AML-193 (cell line): ENCODE measurements at regions not wholly inside any gene's neighbourhood (a gene's known extent, or its start where the extent isn't known, plus 50 kb on each side); places are given as distances from the start of the nearest gene placed in this dataset.
"Not testable (repeated sequence)": the region's sequence is repeated elsewhere in the genome, so short reads cannot be mapped to it uniquely, and the experiment has no call there.

Experiments
- DNase-seq, 2 experiments: peaks; one replicate each; lab custom pipeline; 2025; lab: John Stamatoyannopoulos, UW

DNA sequence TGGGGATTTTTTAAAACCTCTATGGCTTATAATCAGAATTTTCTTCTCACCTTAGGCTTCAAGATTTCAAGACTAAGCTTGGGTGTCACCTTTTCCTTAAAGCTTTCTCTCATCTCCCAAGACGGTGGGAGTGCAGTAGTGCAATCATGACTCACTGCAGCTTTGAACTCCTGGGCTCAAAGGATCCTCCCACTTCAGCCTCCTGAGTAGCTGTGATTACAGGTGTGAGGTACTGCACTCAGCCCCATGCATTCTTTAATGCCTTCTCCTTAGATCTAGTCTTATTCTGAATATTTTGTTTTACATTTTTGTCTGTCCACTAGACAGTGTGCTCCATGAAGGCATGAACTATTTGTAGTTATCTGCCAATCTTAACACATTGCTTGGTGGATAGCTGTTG lies 55.7 kb upstream of the FAT3 start:
- DNase-seq, result no peak

DNA sequence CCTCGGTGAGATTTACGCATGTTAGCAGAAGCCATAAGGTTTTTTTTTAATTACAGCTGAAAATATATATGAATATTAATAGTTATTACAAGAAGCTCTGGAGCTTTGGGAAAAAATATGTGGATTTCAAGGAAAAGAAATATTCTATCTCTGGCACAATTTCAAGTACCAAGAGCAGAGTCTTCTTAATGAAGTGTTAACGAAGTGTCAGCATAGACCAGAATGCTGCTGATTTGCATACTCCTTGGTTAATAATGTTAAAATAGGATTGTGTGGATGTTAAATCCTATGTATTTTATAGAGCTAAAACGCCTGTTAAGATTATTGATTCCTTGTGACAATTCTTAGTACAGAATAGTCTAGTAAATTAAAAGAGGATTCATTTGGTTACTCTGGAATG lies 57.0 kb upstream of the FAT3 start:
- no peak for DNase-seq

- no peak for DNase-seq
These were observed 58.3 kb upstream of the FAT3 start for GRCh38 chr11:92166335-92166734.

GRCh38 chr11:92163879-92164278 lies 60.7 kb upstream of the FAT3 start:
- DNase-seq, result no peak

GRCh38 chr11:92162776-92163175 lies 61.8 kb upstream of the FAT3 start:
- no peak for DNase-seq

DNA sequence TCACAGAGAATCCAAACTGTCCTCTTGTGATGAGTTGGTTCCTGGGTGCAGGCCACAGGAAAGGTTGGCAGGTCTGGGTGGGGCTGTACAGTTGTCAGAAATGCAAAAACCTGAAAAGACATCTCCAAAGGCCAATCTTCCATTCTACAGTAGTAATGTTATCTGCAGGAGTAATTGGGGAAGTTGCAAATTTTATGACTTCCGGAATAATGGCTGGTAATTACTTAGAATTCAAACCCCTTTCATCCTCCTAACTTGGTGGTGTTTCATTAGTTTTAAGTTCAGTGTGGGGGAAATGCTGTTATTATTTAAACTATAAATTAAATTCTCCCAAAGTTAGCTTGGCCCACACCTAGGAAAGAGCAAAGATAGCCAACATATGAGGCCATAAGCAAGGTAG lies 64.7 kb upstream of the FAT3 start:
- DNase-seq, result no peak

- DNase-seq, result not testable (repeated sequence)
These were observed 67.2 kb upstream of the FAT3 start for GRCh38 chr11:92157390-92157789.

GRCh38 chr11:92154611-92155010 lies 70.0 kb upstream of the FAT3 start:
- no peak for DNase-seq

- DNase-seq, result no peak
These were observed 70.5 kb upstream of the FAT3 start for GRCh38 chr11:92154110-92154509.

GRCh38 chr11:92153542-92153941 lies 71.1 kb upstream of the FAT3 start:
- DNase-seq, result no peak

DNA sequence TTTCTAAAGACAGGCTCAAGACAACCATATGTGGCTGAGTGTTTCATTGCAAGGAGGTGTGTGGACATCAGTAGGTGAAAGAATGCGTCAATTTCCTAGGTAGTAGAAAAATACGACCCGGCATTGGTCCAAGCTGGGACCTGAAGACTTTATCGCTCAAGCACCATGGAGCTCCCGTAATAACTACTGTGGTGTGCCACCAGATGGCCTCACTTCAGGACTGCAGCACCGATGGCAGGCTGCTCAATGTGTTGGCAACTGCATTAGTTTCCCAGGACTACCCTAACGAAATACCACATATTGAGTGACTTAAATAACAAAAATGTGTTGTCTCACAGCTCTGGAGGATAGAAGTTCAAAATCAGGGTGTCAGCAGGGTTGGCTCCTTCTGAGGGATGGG lies 72.4 kb upstream of the FAT3 start:
- no peak for DNase-seq

DNA sequence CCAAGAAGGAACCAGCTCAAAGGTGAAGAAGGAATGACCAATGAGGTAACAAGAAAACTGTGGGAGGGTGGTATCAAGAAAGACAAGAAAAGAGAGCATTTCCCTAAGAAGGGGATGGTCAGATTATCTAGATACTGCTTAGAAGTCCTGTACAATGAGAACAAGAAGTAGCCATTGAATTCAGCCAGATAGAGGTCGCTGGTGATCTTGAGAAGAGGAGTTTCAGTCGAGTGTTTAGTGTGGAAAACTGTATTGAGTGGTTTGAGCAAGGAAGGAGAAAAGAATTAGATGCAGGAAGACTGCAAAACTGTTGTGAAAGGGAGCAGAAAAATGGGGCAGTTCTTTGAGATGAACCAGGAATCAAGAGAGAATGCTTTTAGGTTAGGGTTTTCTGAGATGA lies 74.6 kb upstream of the FAT3 start:
- no peak for DNase-seq

DNA sequence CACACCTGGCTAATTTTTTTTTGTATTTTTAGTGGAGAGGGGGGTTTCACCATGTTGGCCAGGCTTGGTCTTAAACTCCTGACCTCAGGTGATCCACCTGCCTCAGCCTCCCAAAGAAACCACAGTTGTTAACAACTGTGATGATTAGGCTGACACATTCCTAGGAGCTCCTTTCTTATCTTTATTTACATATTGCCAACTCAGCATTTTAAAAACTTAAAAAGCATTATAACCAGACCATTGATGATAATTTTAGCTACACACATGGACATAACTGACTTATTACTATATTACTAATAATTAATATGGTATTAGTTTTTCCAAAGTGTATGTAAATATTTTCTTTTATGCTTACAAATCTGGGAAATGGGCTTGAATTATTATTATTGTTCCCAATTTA lies 82.9 kb upstream of the FAT3 start:
- DNase-seq, result no peak

DNA sequence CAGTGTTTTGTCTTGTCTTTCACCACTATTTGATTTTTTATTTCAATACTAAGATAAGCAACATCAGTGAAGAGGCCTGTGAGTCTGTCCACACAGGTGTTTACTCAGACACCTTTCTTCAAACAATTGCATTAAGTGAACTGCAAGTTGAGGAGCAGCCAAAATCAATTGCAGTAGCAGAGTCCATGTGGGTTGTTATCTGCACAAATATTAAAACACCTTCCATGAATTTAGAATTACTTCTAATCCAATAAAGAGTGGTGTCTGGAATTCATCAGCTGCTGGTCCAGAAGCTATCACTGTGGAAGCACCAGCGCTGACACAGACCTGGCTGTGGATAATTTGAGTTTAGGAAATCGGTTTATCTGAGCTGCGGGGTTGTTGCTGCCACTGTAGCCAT lies 83.5 kb upstream of the FAT3 start:
- no peak for DNase-seq

- no peak for DNase-seq
These were observed 84.6 kb upstream of the FAT3 start for GRCh38 chr11:92140021-92140420.

DNA sequence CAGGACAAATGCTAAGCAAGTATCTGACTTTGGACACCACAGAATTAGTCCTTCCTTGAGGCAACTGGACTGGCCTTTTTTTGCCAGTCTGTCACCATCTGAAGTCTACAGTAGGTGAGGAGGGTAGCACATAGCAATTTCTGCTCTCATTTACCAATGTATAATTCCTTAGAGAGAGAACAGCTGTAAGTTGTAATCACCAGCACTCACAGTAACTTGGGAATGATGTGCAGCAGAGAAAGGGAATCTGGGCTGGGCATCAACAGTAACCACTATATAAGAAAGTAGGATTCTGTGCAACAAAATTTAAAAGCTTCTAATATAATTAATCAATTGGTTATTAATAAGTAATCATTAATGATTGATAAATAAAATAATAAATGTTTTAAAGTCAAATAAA lies 86.3 kb upstream of the FAT3 start:
- no peak for DNase-seq

- DNase-seq, result no peak
These were observed 86.9 kb upstream of the FAT3 start for GRCh38 chr11:92137747-92138146.

DNA sequence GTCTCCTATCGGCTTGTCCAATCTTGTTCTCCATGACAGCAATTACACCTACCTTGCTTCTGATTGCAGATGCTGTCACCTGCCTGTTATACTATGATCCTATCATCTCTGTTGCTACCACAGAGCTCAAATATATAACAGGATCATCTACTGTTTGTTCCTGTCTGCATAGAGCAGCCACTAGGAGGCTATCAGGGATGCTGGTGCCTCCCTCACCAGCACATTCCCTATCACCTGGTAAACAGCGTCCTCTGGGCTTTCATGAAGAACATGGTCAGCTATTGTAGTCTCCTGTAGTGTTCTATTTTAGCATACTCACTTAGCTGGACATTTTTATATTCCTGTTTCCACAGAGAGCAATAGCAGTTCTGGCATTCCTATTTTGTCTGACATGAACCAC lies 87.8 kb upstream of the FAT3 start:
- no peak for DNase-seq

- no peak for DNase-seq
These were observed 93.2 kb upstream of the FAT3 start for GRCh38 chr11:92131289-92131865.

- no peak for DNase-seq
These were observed 94.2 kb upstream of the FAT3 start for GRCh38 chr11:92130421-92130831.

DNA sequence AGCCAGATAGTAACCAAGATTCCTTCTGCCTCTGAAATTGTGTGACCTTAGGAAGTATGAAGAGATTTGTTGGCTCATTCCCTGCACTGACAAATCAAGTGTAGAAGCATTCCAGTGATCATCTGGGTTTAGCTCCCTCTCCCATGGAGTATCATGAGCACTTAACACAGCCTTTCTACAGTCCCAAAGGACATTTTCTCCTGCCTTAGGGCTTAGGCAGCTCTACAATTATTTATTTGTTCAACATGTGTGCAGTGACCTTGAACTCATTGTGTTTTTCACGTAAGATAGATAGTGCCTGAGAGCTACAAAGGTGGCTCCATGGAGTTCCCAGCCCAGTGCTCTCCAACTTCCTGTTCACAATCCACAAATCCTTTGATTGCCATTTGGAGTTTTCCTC lies 94.8 kb upstream of the FAT3 start:
- no peak for DNase-seq

DNA sequence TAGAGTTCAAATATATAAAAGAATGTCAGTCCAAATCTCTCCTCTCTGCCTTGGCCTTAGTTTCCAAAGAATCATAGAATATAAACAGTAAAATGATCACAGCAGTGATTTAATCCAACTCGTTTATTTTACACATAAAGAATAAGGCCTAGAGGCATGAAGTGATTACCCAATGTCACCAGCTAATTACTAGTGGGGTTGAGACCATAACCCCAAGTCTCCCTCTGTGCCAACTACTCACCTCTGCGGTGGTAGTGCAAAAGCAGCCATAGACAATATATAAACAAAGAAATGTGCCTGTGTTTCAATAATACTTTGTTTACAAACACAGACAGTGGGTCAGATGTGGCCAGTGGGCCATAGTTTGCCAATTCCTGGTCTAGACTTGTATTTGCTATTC lies 96.6 kb upstream of the FAT3 start:
- DNase-seq, result no peak

DNA sequence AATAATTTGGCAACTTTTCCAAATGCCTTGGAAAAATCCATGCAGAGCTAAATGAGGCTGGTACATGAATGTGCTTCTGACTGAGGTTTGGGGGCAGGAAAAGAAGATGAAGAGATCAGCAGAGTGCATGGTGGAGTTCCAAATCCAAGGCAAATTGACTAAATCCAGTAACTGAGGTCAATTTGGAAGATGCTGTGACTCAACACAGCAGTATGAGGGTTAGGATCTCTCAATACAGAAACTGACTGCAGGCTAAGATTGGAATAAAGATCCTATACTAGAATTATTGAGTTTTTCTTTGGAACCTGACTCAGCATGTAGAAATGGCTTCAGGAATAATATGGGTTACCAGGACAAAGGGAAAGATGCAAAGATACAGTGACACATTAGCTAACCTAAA lies 99.3 kb upstream of the FAT3 start:
- no peak for DNase-seq

- DNase-seq, result no peak
These were observed 101.1 kb upstream of the FAT3 start for GRCh38 chr11:92123540-92123939.

DNA sequence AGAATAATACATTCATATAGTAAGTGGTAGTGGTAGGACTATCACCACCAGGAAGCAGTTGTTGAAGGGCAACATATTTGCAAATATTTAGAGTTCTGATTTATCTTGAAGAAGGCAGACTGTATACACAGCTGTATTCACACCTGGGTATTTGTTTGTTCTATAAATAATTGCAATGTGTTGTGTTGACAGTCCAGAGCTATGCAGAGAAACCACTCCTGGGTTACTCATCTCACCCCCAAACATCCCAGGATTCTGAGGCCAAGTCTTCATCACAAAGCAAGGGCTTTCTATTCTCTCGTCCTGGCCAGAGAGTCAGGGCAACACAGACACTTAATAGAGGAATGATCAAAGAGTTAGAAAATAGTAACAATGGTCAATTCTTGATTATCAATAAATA lies 102.1 kb upstream of the FAT3 start:
- no peak for DNase-seq
